Right lobe of liver (tissue), 6 donors: ENCODE measurements at regions not wholly inside any gene's neighbourhood (a gene's known extent, or its start where the extent isn't known, plus 50 kb on each side); places are given as distances from the start of the nearest gene placed in this dataset.

Experiments
- ATAC-seq, 4 donors: fragments of 200-7000 bp; cut with Tn5 transposase; one replicate each; pipeline ENCODE4 v1.9.1; 2020; ENCODE audit warnings: mild to moderate bottlenecking in 4 of 4, moderate library complexity in 4 of 4
- DNase-seq, 3 donors: peaks; one replicate each; pipeline ENCODE4 v3.0.0-alpha.2; 2020
- H3K27ac ChIP-seq, 3 donors: fragments of 200-600 bp; one replicate each; pipeline ENCODE4 v1.8.0; 2022
- H3K27me3 ChIP-seq, 2 donors: fragments of 200-600 bp; one replicate each; pipeline ENCODE4 v1.8.0; 2022
- H3K36me3 ChIP-seq, 4 donors: fragments of 200-600 bp; sonication (generic) in 1 of 4; one replicate each; pipeline versions ENCODE4 v1.5.1 to v1.8.0; 2017 to 2022; ENCODE audit warnings: control low read depth in 1 of 4
- H3K4me1 ChIP-seq, 4 donors: fragments of 200-600 bp; sonication (generic) in 1 of 4; one replicate each; pipeline versions ENCODE4 v1.5.1 to v1.8.0; 2017 to 2022; ENCODE audit warnings: control low read depth in 1 of 4
- H3K4me3 ChIP-seq, 3 donors: fragments of 200-600 bp; one replicate each; pipeline ENCODE4 v1.8.0; 2022
- H3K9me3 ChIP-seq, 4 donors: fragments of 200-600 bp; sonication (generic) in 1 of 4; one replicate each; pipeline versions ENCODE4 v1.5.1 to v1.8.0; 2017 to 2022; ENCODE audit warnings: control low read depth in 1 of 4
- CTCF ChIP-seq, 4 donors: fragments of 200-600 bp in 3 of 4; fragments of 450-650 bp in 1 of 4; IDR thresholded peaks; one replicate each; pipeline versions ENCODE4 v1.5.1 to v1.8.0; 2016 to 2022; ENCODE audit warnings: antibody characterized with exemption in 4 of 4, mild to moderate bottlenecking in 2 of 4
- POLR2A ChIP-seq: fragments of 450-650 bp; IDR thresholded peaks from one replicate; pipeline ENCODE4 v1.6.1; 2017; ENCODE audit warnings: antibody characterized with exemption, mild to moderate bottlenecking
- WGBS: methylation state at CpG from one replicate; pipeline ENCODE4 v1.1.6; 2018; ENCODE audit warnings: low coverage, low lambda C conversion rate; ENCODE audit not compliant: insufficient coverage; ENCODE audit errors: missing lambda C conversion rate; 5-methylcytosine and 5-hydroxymethylcytosine counted together
- intact Hi-C, 2 donors: fragments of 100-400 bp; cut with DNase I; formaldehyde crosslinking; loops; one replicate each; pipeline versions ENCODE4 v1.11.2 to v1.14.1; 2022
- donor health status: DM: no; HTN: yes; CAD: no.
- donor health status: DM: no; HTN: no; CAD: no.
- donor health status: DM: no; HTN: no; CAD: no.
- donor health status: DM: no; HTN: yes; CAD: no.
- donor health status: DM: no; HTN: yes; CAD: no.

DNA sequence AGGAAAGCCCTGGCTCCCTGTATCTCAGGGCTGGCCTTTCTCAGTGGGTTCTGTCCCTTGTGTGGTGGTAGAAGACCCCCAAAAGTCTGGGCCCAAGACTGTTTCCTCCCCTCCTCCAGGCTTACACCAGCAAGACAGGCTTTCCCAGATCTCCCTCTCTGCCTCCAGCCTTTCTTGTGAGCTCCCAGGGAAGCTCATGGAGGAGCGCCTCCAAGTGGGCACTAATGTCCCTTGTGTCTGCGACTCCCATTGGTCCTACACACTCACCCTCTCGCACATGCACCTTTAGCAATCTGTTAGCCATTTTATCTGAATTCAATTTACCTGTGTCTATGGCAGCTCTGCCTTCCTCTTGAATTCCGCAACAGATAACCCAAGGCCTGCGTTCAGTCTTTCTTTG lies 251.1 kb upstream of the CAND1 start:
- Histone ChIP-seq H3K9me3 (no peaks in the 10 kb centered on the region), H3K4me1 (no peaks in the 10 kb centered on the region), H3K4me3 (no peak overlapping the region), H3K27ac (no peak overlapping the region), H3K27me3 (no peaks in the 10 kb centered on the region), H3K36me3 (no peaks in the 10 kb centered on the region)
- TF ChIP-seq POLR2A, result no peak
- TF ChIP-seq CTCF (IDR thresholded peaks at IDR 0.05), result no peak
- intact Hi-C loops, result no loop called here
- no peak for ATAC-seq
- WGBS, result 77% methylated on average over 5 of the region's 5 CpGs
- no peak for DNase-seq

DNA sequence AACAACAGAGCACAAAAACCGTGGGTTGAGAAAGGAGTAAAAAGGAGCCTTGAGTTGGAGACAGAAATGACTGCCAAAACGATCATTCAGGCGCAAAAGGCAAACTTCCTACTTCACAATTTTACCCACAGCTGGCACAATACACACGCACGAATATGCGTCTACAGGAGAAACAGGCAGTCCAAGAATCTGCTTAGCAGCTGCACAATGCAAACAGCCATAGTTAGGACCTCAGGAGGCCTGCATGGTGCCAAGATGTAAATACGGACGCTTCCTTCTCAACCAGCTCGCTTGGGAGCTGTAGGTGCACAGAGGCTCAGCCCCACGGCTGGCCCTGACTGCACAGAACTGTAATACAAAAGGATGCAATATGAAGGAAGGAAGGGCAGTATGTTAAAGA lies 250.1 kb upstream of the CAND1 start:
- intact Hi-C loops, result no loop called here
- no peak overlapping the region for H3K4me3 ChIP-seq
- no peak overlapping the region for H3K27ac ChIP-seq
- TF ChIP-seq CTCF (IDR thresholded peaks at IDR 0.05), result no peak
- no peak for TF ChIP-seq POLR2A
- no peaks in the 10 kb centered on the region for H3K27me3 ChIP-seq
- no peaks in the 10 kb centered on the region for H3K36me3 ChIP-seq
- H3K9me3 ChIP-seq, result no peaks in the 10 kb centered on the region
- no peaks in the 10 kb centered on the region for H3K4me1 ChIP-seq
- no peak for ATAC-seq
- WGBS, result 30% methylated on average over 9 of the region's 10 CpGs
- DNase-seq, result no peak

DNA sequence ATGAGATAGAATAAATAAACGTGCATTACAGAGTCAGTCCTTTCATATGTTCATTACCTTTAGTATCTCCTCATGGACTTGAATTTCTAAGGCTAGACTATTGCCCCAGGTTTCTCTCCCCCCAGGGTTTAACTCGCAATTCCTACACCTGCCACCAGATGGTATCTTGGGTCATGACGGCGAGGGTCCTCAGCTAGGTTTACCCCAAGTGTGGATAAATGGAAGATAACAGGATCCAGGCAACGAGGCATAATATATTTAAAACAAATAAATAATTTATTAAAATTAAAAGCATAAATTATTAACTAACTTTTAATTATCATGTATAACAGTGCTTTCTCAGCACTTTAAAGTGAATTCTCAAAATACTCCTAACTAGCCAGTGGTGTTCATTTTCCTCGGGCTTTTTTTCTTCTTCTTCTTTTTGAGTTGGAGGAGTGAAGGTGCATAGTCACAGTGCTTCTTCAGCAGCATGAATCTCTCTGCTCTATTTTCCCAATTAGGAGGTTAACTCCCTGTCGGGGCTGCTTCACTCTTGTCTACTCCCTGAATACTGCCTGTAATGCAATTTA lies 243.5 kb upstream of the CAND1 start:
- TF ChIP-seq POLR2A, result no peak
- TF ChIP-seq CTCF (IDR thresholded peaks at IDR 0.05), result peak; percentile 27 to 63 (median 58)
- Histone ChIP-seq H3K4me3 (no peak overlapping the region), H3K4me1 (no peaks in the 10 kb centered on the region), H3K27me3 (no peaks in the 10 kb centered on the region), H3K36me3 (no peaks in the 10 kb centered on the region), H3K27ac (no peak overlapping the region), H3K9me3 (no peaks in the 10 kb centered on the region)
- DNase-seq (peak in 1 of 3 donors; percentile 19), ATAC-seq (peak; percentile 53 to 73 (median 64))
- 25% methylated on average over 7 of the region's 7 CpGs for WGBS
- intact Hi-C loops, result no loop called here

GRCh38 chr12:67026487-67027246 lies 242.5 kb upstream of the CAND1 start:
- Histone ChIP-seq H3K36me3 (no peaks in the 10 kb centered on the region), H3K27me3 (no peaks in the 10 kb centered on the region), H3K4me1 (no peaks in the 10 kb centered on the region), H3K9me3 (no peaks in the 10 kb centered on the region), H3K4me3 (no peak overlapping the region), H3K27ac (no peak overlapping the region)
- intact Hi-C loops, result no loop called here
- ATAC-seq, result no peak
- TF ChIP-seq CTCF (IDR thresholded peaks at IDR 0.05), result no peak
- TF ChIP-seq POLR2A, result no peak
- no peak for DNase-seq
- 41% methylated on average over 5 of the region's 5 CpGs for WGBS
